CD1c-positive myeloid dendritic cell (primary cell): ENCODE measurements at regions not wholly inside any gene's neighbourhood (a gene's known extent, or its start where the extent isn't known, plus 50 kb on each side); places are given as distances from the start of the nearest gene placed in this dataset.
"Not testable (repeated sequence)": the region's sequence is repeated elsewhere in the genome, so short reads cannot be mapped to it uniquely, and the experiment has no call there.

Experiments used
- DNase-seq: peaks from one replicate; pipeline ENCODE4 v3.0.0-alpha.2; 2016; ENCODE audit errors: extremely low spot score

DNA sequence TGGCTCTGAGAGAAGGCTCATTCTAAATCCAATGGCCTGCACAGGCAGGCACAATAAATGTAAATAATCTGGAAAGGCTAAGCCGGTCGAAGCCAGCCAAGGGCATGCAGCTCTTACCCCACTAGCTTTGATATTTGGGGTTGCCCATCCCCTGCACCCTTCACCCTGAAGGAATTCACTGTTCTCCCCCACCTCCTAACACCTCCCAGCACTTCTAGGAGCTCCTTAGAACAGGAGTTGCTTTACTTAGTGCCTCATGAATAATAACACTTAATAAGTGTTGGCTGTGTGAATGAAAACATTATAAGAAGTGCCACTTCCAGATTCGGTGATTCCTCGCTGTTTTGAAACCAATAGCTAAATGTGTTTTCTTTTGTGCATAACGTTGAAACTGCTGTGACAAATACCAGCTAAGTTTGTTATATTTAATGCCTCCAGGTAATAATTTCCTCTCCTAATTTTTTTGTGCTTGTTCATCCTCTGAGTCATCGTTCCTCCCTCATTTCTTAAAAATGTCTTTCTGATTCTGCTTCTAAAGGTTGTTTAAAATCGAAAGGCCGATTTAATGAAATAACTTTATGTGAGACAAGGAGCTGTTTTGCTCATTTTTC is 458.8 kb downstream of the METTL4 start:
- no peak for DNase-seq

DNA sequence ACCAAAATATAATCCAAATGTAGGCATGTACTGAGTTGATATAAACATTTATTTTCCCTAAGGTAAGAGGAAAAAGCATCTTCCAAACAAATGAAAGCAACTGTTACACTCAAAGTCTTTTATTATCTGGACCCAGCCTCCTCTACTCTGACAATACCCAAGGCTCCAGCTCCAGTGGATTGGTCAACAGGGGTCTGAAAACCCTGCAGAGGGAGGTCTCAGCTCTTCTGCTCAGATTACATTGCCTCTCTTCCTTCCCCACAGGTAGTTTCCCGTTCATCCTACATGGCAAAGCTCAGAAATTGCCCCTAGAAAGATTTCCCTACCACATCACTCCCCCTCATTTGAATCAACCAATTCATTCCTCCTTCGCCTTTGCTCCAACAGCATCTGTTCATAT is 457.0 kb downstream of the METTL4 start:
- DNase-seq: no peak

DNA sequence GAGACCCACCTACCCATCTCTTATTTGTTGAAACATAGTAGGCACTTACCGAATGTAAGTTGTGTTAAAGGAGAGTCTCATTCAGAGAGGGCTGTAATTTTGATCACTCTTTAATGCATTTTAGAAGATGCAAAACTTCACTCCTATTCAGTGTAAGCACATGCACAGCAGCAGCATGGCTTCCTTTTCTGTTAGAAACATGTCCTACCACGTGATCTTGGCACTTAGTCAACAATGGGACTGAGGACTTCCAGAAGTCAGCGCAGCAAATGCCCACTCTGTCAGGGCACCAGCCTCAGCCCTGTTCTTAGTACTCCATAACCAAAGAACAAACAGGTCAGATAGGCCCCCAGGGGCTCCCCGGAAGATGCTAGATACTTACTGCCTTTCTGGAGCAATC is 456.5 kb downstream of the METTL4 start:
- DNase-seq: no peak

DNA sequence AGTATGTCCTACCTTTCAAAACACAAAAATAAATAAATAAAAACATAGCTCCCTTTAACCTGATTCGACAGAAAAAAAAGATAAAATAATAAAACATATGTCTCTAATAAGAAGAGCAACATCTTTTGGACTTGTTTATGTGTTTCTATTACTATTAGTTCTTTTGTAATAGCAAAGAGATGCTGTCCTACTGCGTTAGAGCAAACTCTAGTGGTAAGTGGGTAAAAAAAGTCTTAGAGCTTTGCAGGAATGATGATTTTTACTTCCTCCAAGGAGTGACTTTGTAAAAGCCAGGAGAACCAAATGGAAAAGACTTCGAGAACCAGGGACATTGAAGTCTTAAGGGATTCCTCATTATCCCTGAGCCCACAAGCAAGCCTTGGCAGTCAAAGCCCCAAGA is 450.1 kb downstream of the METTL4 start:
- DNase-seq: no peak

GRCh38 chr18:2123077-2123476 is 448.2 kb downstream of the METTL4 start:
- no peak for DNase-seq

- no peak for DNase-seq
Measured at GRCh38 chr18:2134364-2134763, 436.9 kb downstream of the METTL4 start.

DNA sequence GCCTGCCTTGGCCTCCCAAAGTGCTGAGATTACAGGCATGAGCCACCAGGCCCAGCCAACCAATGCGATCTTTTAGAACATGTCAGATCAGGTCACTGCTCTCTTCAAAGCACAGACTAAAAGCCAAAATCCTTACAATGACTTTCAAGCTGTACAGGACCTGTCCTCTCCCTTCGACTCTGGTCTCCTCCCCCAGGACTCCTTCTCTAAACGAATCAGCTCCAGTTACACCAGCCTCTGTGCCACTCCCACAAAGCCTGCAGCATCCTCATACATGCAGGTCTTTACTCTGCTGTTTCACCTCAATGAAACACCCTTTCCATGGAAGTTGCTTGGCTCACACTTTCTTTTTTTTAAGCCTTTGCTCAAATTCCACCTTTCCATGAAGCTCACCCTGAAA is 436.0 kb downstream of the METTL4 start:
- no peak for DNase-seq

DNA sequence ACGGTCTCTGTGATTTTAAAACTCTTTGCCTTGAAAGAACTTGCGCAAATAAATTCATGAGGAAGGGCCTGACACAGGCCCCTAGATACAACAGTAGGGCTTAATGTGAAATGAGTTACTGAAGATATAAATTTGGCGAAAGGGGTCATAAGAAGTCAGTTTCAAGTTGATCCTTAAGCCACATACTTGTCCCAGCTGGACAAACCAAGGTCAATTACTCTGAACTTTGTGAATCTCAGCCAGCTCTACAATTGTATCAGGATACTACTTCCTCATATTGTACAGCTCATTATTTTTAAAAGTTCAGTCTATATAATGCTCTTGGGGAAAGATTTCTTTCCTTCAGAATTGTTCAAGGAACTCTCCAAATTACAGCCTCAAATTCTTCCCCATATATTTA is 432.8 kb downstream of the METTL4 start:
- DNase-seq: no peak

GRCh38 chr18:2139691-2140090 is 431.6 kb downstream of the METTL4 start:
- DNase-seq: no peak

DNA sequence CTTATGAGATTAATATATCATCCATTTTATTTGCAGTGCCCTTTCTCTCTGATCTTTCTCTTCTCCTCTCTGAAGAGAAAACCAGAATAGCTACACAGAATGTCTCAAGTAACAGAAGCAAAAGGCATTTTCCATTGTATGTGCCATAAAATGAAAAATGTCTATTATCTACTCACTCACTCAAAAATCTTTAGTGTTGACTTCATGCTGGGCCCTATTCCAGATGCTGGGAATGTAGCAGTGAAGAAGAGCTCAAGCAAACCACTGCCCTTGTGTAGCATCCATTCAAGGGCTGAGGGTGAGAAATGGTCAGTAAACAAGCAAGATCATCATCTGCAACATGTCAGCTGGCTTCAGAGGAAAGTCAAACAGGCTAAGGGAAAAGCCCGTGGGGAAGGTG is 427.7 kb downstream of the METTL4 start:
- DNase-seq: no peak

- DNase-seq: no peak
Measured at GRCh38 chr18:2144811-2145210, 426.5 kb downstream of the METTL4 start.

DNA sequence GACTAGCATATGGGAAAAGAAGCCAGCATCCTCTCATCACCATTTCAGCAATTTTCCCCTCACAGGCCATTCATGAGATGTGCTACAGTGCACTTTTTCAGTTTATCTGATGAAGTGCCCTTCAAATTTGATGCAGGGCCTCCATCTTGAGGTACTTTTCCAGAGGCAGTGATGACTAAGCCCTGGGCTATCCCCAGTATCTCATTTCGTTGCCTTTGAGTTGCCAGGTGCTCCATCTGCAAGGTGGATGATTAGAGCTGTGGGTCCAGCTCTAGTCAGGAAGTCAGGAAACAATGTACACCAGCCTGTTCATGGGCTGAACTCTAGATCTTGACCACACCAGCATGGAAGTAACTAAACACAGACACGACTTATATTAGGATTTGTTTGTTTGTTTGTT is 425.2 kb downstream of the METTL4 start:
- no peak for DNase-seq

DNA sequence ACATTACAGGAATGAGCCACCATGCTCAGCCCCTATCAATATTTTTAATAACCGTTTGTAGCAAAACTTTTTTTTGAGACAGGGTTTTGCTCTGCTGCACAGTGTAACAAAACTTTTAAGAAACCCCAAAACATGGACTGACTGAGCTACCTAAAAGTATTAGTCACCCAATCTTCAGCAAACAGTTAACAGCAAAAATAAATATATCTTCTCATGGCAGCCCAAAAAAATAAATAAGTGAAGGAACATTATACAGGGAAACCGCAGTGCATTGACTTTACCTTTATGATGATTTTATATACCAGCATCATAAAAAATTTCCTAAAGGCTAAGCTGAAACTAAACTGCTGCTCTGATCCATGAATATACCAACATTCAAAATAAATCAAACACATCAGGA is 424.6 kb downstream of the METTL4 start:
- DNase-seq: no peak

- no peak for DNase-seq
Measured at GRCh38 chr18:2147476-2148230, 423.7 kb downstream of the METTL4 start.

GRCh38 chr18:2148823-2149222 is 422.5 kb downstream of the METTL4 start:
- no peak for DNase-seq

GRCh38 chr18:2150566-2150965 is 420.7 kb downstream of the METTL4 start:
- DNase-seq: no peak

DNA sequence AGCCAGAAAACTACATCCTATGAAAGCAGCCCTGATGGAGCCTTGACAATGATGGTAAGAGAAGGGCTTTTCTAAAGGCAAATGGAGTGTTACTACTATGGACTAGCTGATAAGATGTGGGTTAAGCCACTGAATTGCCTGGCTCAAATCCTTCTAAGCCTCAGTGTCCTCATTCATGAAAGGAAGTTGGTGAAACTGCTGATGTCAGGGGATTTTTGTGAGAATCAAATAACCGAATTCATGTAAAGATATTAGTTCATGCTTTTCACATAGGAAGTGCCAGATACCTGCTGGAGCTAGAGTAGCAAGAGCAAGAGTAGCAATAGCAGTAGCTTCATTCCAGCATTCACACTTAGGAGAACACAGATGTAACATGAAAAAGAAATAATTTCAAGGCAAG is 417.0 kb downstream of the METTL4 start:
- no peak for DNase-seq

DNA sequence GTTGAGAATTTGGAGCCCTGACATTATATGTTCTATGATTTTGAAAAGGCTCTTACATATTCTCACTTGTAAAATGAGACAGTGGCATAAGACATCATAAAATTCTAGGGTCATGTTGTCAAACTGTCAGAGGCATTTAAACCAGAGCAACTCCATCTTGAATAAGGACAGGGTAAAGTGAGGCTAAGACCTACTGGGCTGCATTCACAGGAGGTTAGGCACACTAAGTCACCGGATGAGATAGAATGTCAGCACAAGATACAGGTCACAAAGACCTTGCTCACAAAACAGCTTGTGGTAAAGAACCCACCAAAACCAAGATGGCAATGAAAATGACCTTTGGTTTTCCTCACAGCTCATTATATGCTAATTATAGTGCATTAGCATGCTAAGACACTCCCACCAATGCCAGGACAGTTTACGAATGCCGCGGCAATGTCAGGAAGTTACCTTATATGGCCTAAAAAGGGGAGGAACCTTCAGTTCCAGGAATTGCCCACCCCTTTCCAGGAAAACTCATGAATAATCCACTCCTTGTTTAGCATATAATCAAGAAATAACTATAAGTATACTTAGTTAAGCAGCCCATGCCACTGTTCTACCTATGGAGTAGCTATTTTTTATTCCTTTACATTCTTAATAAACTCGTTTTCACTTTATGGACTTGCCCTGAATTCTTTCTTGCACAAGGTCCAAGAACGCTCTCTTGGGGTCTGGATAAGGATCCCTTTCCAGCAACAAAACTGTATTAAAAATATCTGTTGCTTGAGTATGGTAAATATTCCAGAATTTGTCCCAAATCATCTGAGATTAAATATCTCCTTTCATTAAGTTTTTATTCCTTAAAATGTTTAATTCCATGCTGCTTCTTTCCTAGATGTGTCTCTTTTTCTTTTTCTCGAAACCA is 406.4 kb downstream of the METTL4 start:
- no peak for DNase-seq

DNA sequence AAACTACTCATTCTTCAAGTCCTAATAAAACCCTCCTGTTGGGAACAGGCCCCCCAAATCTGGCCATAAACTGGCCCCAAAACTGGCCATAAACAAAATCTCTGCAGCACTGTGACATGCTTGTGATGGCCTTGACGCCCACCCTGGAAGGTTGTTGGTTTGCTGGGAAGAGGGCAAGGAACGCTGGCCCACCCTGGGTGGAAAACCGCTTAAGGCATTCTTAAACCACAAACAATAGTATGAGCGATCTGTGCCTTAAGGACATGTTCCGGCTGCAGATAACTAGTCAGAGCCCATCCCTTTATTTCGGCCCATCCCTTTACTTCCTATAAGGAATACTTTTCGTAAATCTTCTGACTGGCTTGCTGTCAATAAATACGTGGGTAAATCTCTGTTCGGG is 404.4 kb downstream of the METTL4 start:
- DNase-seq: not testable (repeated sequence)

- no peak for DNase-seq
Measured at GRCh38 chr18:2168022-2168421, 403.3 kb downstream of the METTL4 start.

DNA sequence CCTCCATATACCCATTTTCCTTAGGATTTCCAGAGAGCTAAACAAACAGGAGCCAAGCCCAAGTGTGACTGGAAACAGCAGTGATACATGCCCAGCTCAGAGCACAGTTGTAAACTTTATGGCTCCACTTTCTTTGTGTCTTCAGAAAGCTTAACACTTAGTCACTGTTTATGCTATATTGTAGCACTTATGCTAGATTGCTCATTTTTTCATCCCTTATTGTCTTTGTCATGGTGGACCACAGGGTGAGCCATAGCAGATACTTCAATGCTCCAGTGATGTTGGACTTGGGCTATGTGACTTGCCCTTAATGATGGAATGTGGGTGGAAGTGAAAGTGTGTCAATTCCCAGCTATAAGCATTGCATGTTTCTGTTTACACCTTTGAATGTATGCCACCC is 401.6 kb downstream of the METTL4 start:
- DNase-seq: no peak

DNA sequence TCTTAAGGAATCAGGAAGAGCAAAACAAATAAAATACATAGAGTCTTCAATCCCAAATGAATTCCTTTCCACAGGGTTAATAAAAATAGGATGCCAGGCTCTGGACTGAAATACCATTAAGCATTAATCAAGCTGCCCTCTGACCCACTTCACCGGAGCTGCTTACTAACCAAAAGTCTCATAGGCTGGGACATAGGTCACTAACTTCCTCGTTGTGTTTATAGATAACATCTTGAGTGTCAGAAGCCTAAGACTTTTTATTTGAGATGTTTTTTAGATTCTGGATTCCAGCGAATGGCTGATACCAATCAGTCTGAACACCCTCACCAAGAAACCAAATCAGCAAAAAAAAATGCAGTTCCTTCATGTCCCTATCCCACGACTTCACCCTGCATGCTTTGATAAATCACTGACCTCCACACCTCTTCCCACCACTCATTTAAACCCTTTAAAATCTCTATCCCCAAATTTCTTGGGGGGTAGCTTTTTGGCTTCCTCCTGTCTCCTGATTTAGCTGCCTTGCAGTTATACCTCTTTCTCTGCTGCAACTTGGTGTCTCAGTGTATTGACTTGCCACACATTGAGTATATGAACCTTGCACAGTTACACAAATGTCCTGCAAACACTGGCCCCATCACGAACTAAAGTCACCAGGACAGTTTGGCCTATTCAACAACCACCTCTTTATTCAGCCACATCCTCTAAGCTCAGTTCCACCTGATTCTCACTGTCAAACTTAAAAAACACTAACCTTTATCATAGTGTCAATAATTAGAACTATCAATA is 399.3 kb downstream of the METTL4 start:
- DNase-seq: no peak
